Adrenal gland (tissue), 5 donors: ENCODE measurements at regions not wholly inside any gene's neighbourhood (a gene's known extent, or its start where the extent isn't known, plus 50 kb on each side); places are given as distances from the start of the nearest gene placed in this dataset.

Source experiments
- CTCF ChIP-seq, 6 experiments: fragments of 450-650 bp in 4 of 6; fragments of 200-600 bp in 2 of 6; sonication (generic) in 1 of 6; IDR thresholded peaks; 1 replicate in 5 of 6; 2 replicates in 1 of 6; pipeline versions ENCODE4 v1.5.1 to v1.8.0; 2016 to 2021; ENCODE audit warnings: antibody characterized with exemption in 6 of 6, mild to moderate bottlenecking in 2 of 6, moderate library complexity in 1 of 6
- POLR2A ChIP-seq, 2 donors: fragments of 450-650 bp; IDR thresholded peaks; one replicate each; pipeline ENCODE4 v1.6.1; 2017; ENCODE audit warnings: antibody characterized with exemption in 2 of 2, mild to moderate bottlenecking in 2 of 2, moderate library complexity in 1 of 2
- donor health status: DM: no; HTN: no; CAD: no.

GRCh38 chr2:14909795-14910194 is 277.3 kb downstream of the LRATD1 start:
- TF ChIP-seq CTCF (IDR thresholded peaks at IDR 0.05): no peak
- no peak for TF ChIP-seq POLR2A (IDR thresholded peaks at IDR 0.05)
